ENCODE measurements at regions not wholly inside any gene's neighbourhood (a gene's known extent, or its start where the extent isn't known, plus 50 kb on each side); places are given as distances from the start of the nearest gene placed in this dataset.

- TF ChIP-seq SREBF2 (IDR thresholded peaks at IDR 0.05): no peak
- no peak for TF ChIP-seq POLR2A (IDR thresholded peaks at IDR 0.05; ENCODE audit: low read length)
- no peak for TF ChIP-seq POLR2AphosphoS2 (conservative IDR thresholded peaks at IDR 0.05; ENCODE audit: low read length)
- TF ChIP-seq KDM1A (IDR thresholded peaks at IDR 0.05; ENCODE audit: low read depth): no peak
- TF ChIP-seq RCOR1 (IDR thresholded peaks at IDR 0.05; ENCODE audit: low read depth, low read length): no peak
- no peak for TF ChIP-seq EHMT2 (IDR thresholded peaks at IDR 0.05; ENCODE audit: low read depth)
- no peak for TF ChIP-seq MAZ (IDR thresholded peaks at IDR 0.05; ENCODE audit: borderline replicate concordance, low read depth, low read length)
- no peak for TF ChIP-seq EHF (CRISPR knock-in tag; IDR thresholded peaks at IDR 0.05)
Observed at GRCh38 chr5:36492984-36493654, 113.3 kb upstream of the SLC1A3 start.
